ENCODE measurements at regions not wholly inside any gene's neighbourhood (a gene's known extent, or its start where the extent isn't known, plus 50 kb on each side); places are given as distances from the start of the nearest gene placed in this dataset.

DNA sequence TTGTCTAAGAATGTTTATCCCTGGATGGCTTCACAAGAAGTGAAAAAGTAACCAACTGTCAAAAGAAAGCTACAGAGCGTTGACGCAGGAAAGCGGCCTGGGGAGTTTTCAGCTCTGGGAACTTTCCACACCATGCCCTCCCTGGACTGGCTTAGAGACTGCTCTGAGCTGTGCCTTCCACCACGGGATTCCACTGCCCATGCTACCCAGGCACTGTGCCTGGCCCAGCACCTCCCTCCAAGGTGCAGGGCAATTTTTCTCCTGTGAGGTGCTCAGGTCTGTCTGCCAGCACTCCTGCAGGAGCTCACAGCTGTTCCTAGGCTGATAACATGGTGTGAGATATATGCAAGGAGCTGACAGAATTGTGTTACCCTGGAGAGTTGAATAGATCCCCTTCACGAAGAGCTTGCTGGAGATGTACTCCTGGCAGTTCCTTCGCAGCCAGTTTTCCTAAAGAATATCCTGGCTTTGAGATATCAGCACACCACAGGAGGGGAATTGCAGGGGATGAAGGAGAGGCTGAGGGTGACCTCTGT lies 258.3 kb upstream of the B3GAT1 start:
- no peak for TF ChIP-seq CTCF (IDR thresholded peaks at IDR 0.05; ENCODE audit: low read depth, low read length)
- TF ChIP-seq EZH2phosphoT487 (IDR thresholded peaks at IDR 0.05; ENCODE audit: low read depth): no peak
